Ectodermal cell (in vitro differentiated cells): ENCODE measurements at regions not wholly inside any gene's neighbourhood (a gene's known extent, or its start where the extent isn't known, plus 50 kb on each side); places are given as distances from the start of the nearest gene placed in this dataset.

Experiments used
- H3K27ac ChIP-seq: 2 replicates; pipeline ENCODE4 v1.7.0; 2013; ENCODE audit warnings: mild to moderate bottlenecking, low read depth, low read length; ENCODE audit not compliant: insufficient read depth, poor library complexity, severe bottlenecking
- H3K27me3 ChIP-seq: 2 replicates; pipeline ENCODE4 v1.7.0; 2013; ENCODE audit warnings: mild to moderate bottlenecking, low read length; ENCODE audit not compliant: insufficient read depth, control insufficient read depth, poor library complexity, severe bottlenecking
- H3K36me3 ChIP-seq: one replicate; pipeline ENCODE4 v1.7.0; 2013; ENCODE audit warnings: low read length; ENCODE audit not compliant: control insufficient read depth, insufficient read depth
- H3K4me1 ChIP-seq: one replicate; pipeline ENCODE4 v1.7.0; 2013; ENCODE audit warnings: low read length; ENCODE audit not compliant: control insufficient read depth, insufficient read depth
- H3K4me3 ChIP-seq: 2 replicates; pipeline ENCODE4 v1.7.0; 2013; ENCODE audit warnings: low read depth, low read length, control low read depth; ENCODE audit not compliant: insufficient read depth
- H3K9me3 ChIP-seq: 2 replicates; pipeline ENCODE4 v1.7.0; 2013; ENCODE audit warnings: mild to moderate bottlenecking, low read length, moderate library complexity; ENCODE audit not compliant: control insufficient read depth
- WGBS, 2 experiments: methylation state at CpG; one replicate each; pipeline ENCODE4 v1.1.7; 2013; ENCODE audit warnings: missing lambda C conversion rate in 2 of 2; 5-methylcytosine and 5-hydroxymethylcytosine counted together

- no peak overlapping the region for H3K27ac ChIP-seq
- H3K36me3 ChIP-seq, result no peaks in the 10 kb centered on the region
- H3K9me3 ChIP-seq, result no peaks in the 10 kb centered on the region
- no peaks in the 10 kb centered on the region for H3K27me3 ChIP-seq
- no peak overlapping the region for H3K4me3 ChIP-seq
- H3K4me1 ChIP-seq, result no peaks in the 10 kb centered on the region
- WGBS, 2 experiments, result 94% methylated on average over 33 of the region's 33 CpGs
These were observed 792.9 kb upstream of the CCDC179 start for GRCh38 chr11:23653071-23653675.

- H3K27me3 ChIP-seq, result no peaks in the 10 kb centered on the region
- whole genome bisulfite sequencing, 2 experiments, result 80 to 100% methylated on average over 1 of the region's 1 CpG
- no peaks in the 10 kb centered on the region for H3K9me3 ChIP-seq
These were observed 808.0 kb upstream of the CCDC179 start for GRCh38 chr11:23668324-23668723.

GRCh38 chr11:23673366-23673765 is 813.1 kb upstream of the CCDC179 start:
- Histone ChIP-seq H3K27me3 (no peaks in the 10 kb centered on the region), H3K36me3 (no peaks in the 10 kb centered on the region), H3K9me3 (no peaks in the 10 kb centered on the region), H3K4me3 (no peak overlapping the region), H3K4me1 (no peaks in the 10 kb centered on the region), H3K27ac (no peak overlapping the region)
- WGBS, 2 experiments, result 93 to 100% methylated on average over 1 of the region's 1 CpG

More at GRCh38 chr11:23668324-23668723, 808.0 kb upstream of the CCDC179 start:
- no peak overlapping the region for H3K4me3 ChIP-seq
- H3K4me1 ChIP-seq, result no peaks in the 10 kb centered on the region
- no peaks in the 10 kb centered on the region for H3K36me3 ChIP-seq
- H3K27ac ChIP-seq, result no peak overlapping the region

GRCh38 chr11:23674866-23675265 is 814.6 kb upstream of the CCDC179 start:
- Histone ChIP-seq H3K4me1 (no peaks in the 10 kb centered on the region), H3K4me3 (no peak overlapping the region), H3K36me3 (no peaks in the 10 kb centered on the region), H3K9me3 (no peaks in the 10 kb centered on the region), H3K27me3 (no peaks in the 10 kb centered on the region), H3K27ac (no peak overlapping the region)

- Histone ChIP-seq H3K27ac (no peak overlapping the region), H3K4me1 (no peaks in the 10 kb centered on the region), H3K27me3 (no peaks in the 10 kb centered on the region), H3K4me3 (no peak overlapping the region), H3K36me3 (no peaks in the 10 kb centered on the region), H3K9me3 (no peaks in the 10 kb centered on the region)
- WGBS, 2 experiments, result 88 to 89% methylated on average over 1 of the region's 1 CpG
These were observed 817.8 kb upstream of the LUZP2 start for GRCh38 chr11:23679041-23679440.

- Histone ChIP-seq H3K36me3 (no peaks in the 10 kb centered on the region), H3K4me1 (no peaks in the 10 kb centered on the region), H3K9me3 (no peaks in the 10 kb centered on the region), H3K27me3 (no peaks in the 10 kb centered on the region), H3K27ac (no peak overlapping the region), H3K4me3 (no peak overlapping the region)
- WGBS, 2 experiments, result 94 to 96% methylated on average over 10 of the region's 10 CpGs
These were observed 816.9 kb upstream of the LUZP2 start for GRCh38 chr11:23679981-23680380.

GRCh38 chr11:23680488-23681230 is 816.2 kb upstream of the LUZP2 start:
- H3K27me3 ChIP-seq, result no peaks in the 10 kb centered on the region
- H3K4me3 ChIP-seq, result no peak overlapping the region
- H3K4me1 ChIP-seq, result no peaks in the 10 kb centered on the region
- no peaks in the 10 kb centered on the region for H3K9me3 ChIP-seq
- H3K27ac ChIP-seq, result no peak overlapping the region
- 94 to 95% methylated on average over 20 of the region's 20 CpGs for WGBS, 2 experiments
- H3K36me3 ChIP-seq, result no peaks in the 10 kb centered on the region

GRCh38 chr11:23684701-23685100 is 812.2 kb upstream of the LUZP2 start:
- H3K4me1 ChIP-seq, result no peaks in the 10 kb centered on the region
- no peak overlapping the region for H3K4me3 ChIP-seq
- WGBS, 2 experiments, result 100% methylated on average over 2 of the region's 2 CpGs; no CpG with 5 or more reads in 1 of the 2 experiments
- H3K27me3 ChIP-seq, result no peaks in the 10 kb centered on the region
- no peaks in the 10 kb centered on the region for H3K36me3 ChIP-seq
- no peak overlapping the region for H3K27ac ChIP-seq
- no peaks in the 10 kb centered on the region for H3K9me3 ChIP-seq

GRCh38 chr11:23687991-23688390 is 808.9 kb upstream of the LUZP2 start:
- no peak overlapping the region for H3K4me3 ChIP-seq
- WGBS, 2 experiments, result 90 to 93% methylated on average over 3 of the region's 3 CpGs
- H3K36me3 ChIP-seq, result no peaks in the 10 kb centered on the region
- no peaks in the 10 kb centered on the region for H3K4me1 ChIP-seq
- no peaks in the 10 kb centered on the region for H3K27me3 ChIP-seq
- no peak overlapping the region for H3K27ac ChIP-seq
- H3K9me3 ChIP-seq, result no peaks in the 10 kb centered on the region

- H3K4me3 ChIP-seq, result no peak overlapping the region
- WGBS, 2 experiments, result 96 to 100% methylated on average over 2 to 4 of the region's 4 CpGs
- no peaks in the 10 kb centered on the region for H3K36me3 ChIP-seq
- H3K27ac ChIP-seq, result no peak overlapping the region
- no peaks in the 10 kb centered on the region for H3K27me3 ChIP-seq
- no peaks in the 10 kb centered on the region for H3K9me3 ChIP-seq
- H3K4me1 ChIP-seq, result no peaks in the 10 kb centered on the region
These were observed 808.4 kb upstream of the LUZP2 start for GRCh38 chr11:23688411-23688810.
